ENCODE measurements at regions not wholly inside any gene's neighbourhood (a gene's known extent, or its start where the extent isn't known, plus 50 kb on each side); places are given as distances from the start of the nearest gene placed in this dataset.

- FAIRE-seq = peak; percentile 64
- H3K4me1 Mint-ChIP-seq (ENCODE audit: low read depth, unreplicated experiment) = no peaks in the 10 kb centered on the region
- Histone ChIP-seq H3K9ac (ENCODE audit: low read length) (no peak overlapping the region), H3K79me2 (ENCODE audit: insufficient read depth, low read length) (no peaks in the 10 kb centered on the region), H3K9me3 (ENCODE audit: insufficient read depth, low read depth, low read length) (no peaks in the 10 kb centered on the region), H3K4me2 (ENCODE audit: low read length) (peak overlapping the region; percentile 33), H3K4me3 (ENCODE audit: insufficient read depth, low read depth, low read length) (no peak overlapping the region), H2AFZ (ENCODE audit: low read depth, low read length) (no peak overlapping the region), H3K4me1 (ENCODE audit: insufficient read depth, low read length) (peaks cover 21% of the 10 kb centered on the region), H3K27ac (ENCODE audit: low read depth, low read length) (peak overlapping the region; percentile 59), H3K27me3 (ENCODE audit: insufficient read depth, low read length) (no peaks in the 10 kb centered on the region), H3K36me3 (ENCODE audit: insufficient read depth, low read length) (no peaks in the 10 kb centered on the region), H4K20me1 (ENCODE audit: insufficient read depth, low read length) (no peaks in the 10 kb centered on the region)
- no peak overlapping the region for H3K27ac Mint-ChIP-seq (ENCODE audit: unreplicated experiment)
- H3K36me3 Mint-ChIP-seq (ENCODE audit: low read depth, unreplicated experiment) = peaks cover 6% of the 10 kb centered on the region
- no peak for TF ChIP-seq EZH2 (IDR thresholded peaks at IDR 0.05; ENCODE audit: insufficient read depth, low read length)
- TF ChIP-seq CTCF (IDR thresholded peaks at IDR 0.05; ENCODE audit: insufficient read depth, low read depth, low read length) = no peak
- H3K27me3 Mint-ChIP-seq (ENCODE audit: low read depth, unreplicated experiment) = no peaks in the 10 kb centered on the region
- no peak overlapping the region for H3K4me3 Mint-ChIP-seq (ENCODE audit: unreplicated experiment)
- DNase-seq (ENCODE audit: low read depth) = peak; percentile 84
- H3K9me3 Mint-ChIP-seq (ENCODE audit: unreplicated experiment) = peaks cover 6% of the 10 kb centered on the region
Observed at GRCh38 chr7:33773053-33773452, 132.3 kb upstream of the BMPER start.

GRCh38 chr7:33774762-33775523, 130.4 kb upstream of the BMPER start:
- no peak for FAIRE-seq
- no peak for TF ChIP-seq CTCF (IDR thresholded peaks at IDR 0.05; ENCODE audit: insufficient read depth, low read depth, low read length)
- no peak for TF ChIP-seq EZH2 (IDR thresholded peaks at IDR 0.05; ENCODE audit: insufficient read depth, low read length)
- H3K27ac ChIP-seq (ENCODE audit: low read depth, low read length) = no peak overlapping the region
- Mint-ChIP-seq H3K27ac (ENCODE audit: unreplicated experiment) (no peak overlapping the region), H3K27me3 (ENCODE audit: low read depth, unreplicated experiment) (peaks cover 2% of the 10 kb centered on the region), H3K4me1 (ENCODE audit: low read depth, unreplicated experiment) (no peaks in the 10 kb centered on the region), H3K36me3 (ENCODE audit: low read depth, unreplicated experiment) (peaks cover 6% of the 10 kb centered on the region), H3K9me3 (ENCODE audit: unreplicated experiment) (peaks cover 6% of the 10 kb centered on the region), H3K4me3 (ENCODE audit: unreplicated experiment) (no peak overlapping the region)
- peak overlapping the region; percentile 9 for H3K4me2 ChIP-seq (ENCODE audit: low read length)
- no peak overlapping the region for H3K9ac ChIP-seq (ENCODE audit: low read length)
- H3K79me2 ChIP-seq (ENCODE audit: insufficient read depth, low read length) = no peaks in the 10 kb centered on the region
- no peak overlapping the region for H3K4me3 ChIP-seq (ENCODE audit: insufficient read depth, low read depth, low read length)
- H3K9me3 ChIP-seq (ENCODE audit: insufficient read depth, low read depth, low read length) = no peaks in the 10 kb centered on the region
- H2AFZ ChIP-seq (ENCODE audit: low read depth, low read length) = no peak overlapping the region
- DNase-seq (ENCODE audit: low read depth) = peak; percentile 70
- H3K27me3 ChIP-seq (ENCODE audit: insufficient read depth, low read length) = no peaks in the 10 kb centered on the region
- no peaks in the 10 kb centered on the region for H3K36me3 ChIP-seq (ENCODE audit: insufficient read depth, low read length)
- H4K20me1 ChIP-seq (ENCODE audit: insufficient read depth, low read length) = no peaks in the 10 kb centered on the region
- H3K4me1 ChIP-seq (ENCODE audit: insufficient read depth, low read length) = peaks cover 21% of the 10 kb centered on the region

DNA sequence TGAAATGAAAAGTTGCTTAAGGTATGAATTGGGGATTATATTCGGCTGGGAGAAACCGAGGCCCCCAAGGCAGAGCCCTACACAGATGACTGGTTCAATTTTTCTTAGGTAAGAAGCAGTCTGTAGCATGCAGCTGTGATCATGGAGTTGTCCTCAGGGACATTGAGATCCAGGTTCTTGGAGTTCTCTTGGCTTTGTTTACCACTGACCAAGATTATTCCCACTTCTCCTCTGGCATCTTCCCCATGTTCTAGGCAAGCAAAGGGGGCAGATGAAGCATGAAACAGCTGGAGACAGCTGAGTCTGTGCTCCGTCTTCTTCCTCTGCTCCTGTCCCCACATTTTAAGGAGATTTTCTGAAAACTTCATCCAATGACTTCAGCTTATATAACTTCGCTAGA, 129.5 kb upstream of the BMPER start:
- H3K27ac Mint-ChIP-seq (ENCODE audit: unreplicated experiment) = no peak overlapping the region
- Histone ChIP-seq H4K20me1 (ENCODE audit: insufficient read depth, low read length) (no peaks in the 10 kb centered on the region), H3K79me2 (ENCODE audit: insufficient read depth, low read length) (no peaks in the 10 kb centered on the region), H3K9ac (ENCODE audit: low read length) (no peak overlapping the region), H3K36me3 (ENCODE audit: insufficient read depth, low read length) (no peaks in the 10 kb centered on the region), H3K4me2 (ENCODE audit: low read length) (no peak overlapping the region), H3K27ac (ENCODE audit: low read depth, low read length) (no peak overlapping the region), H3K9me3 (ENCODE audit: insufficient read depth, low read depth, low read length) (no peaks in the 10 kb centered on the region), H3K27me3 (ENCODE audit: insufficient read depth, low read length) (no peaks in the 10 kb centered on the region), H3K4me3 (ENCODE audit: insufficient read depth, low read depth, low read length) (no peak overlapping the region), H2AFZ (ENCODE audit: low read depth, low read length) (no peak overlapping the region), H3K4me1 (ENCODE audit: insufficient read depth, low read length) (peaks cover 21% of the 10 kb centered on the region)
- no peak overlapping the region for H3K4me3 Mint-ChIP-seq (ENCODE audit: unreplicated experiment)
- no peaks in the 10 kb centered on the region for H3K4me1 Mint-ChIP-seq (ENCODE audit: low read depth, unreplicated experiment)
- H3K9me3 Mint-ChIP-seq (ENCODE audit: unreplicated experiment) = peaks cover 6% of the 10 kb centered on the region
- no peak for TF ChIP-seq CTCF (IDR thresholded peaks at IDR 0.05; ENCODE audit: insufficient read depth, low read depth, low read length)
- TF ChIP-seq EZH2 (IDR thresholded peaks at IDR 0.05; ENCODE audit: insufficient read depth, low read length) = no peak
- no peak for DNase-seq (ENCODE audit: low read depth)
- H3K36me3 Mint-ChIP-seq (ENCODE audit: low read depth, unreplicated experiment) = peaks cover 6% of the 10 kb centered on the region
- no peak for FAIRE-seq
- H3K27me3 Mint-ChIP-seq (ENCODE audit: low read depth, unreplicated experiment) = peaks cover 3% of the 10 kb centered on the region
